ENCODE measurements at regions not wholly inside any gene's neighbourhood (a gene's known extent, or its start where the extent isn't known, plus 50 kb on each side); places are given as distances from the start of the nearest gene placed in this dataset.

DNA sequence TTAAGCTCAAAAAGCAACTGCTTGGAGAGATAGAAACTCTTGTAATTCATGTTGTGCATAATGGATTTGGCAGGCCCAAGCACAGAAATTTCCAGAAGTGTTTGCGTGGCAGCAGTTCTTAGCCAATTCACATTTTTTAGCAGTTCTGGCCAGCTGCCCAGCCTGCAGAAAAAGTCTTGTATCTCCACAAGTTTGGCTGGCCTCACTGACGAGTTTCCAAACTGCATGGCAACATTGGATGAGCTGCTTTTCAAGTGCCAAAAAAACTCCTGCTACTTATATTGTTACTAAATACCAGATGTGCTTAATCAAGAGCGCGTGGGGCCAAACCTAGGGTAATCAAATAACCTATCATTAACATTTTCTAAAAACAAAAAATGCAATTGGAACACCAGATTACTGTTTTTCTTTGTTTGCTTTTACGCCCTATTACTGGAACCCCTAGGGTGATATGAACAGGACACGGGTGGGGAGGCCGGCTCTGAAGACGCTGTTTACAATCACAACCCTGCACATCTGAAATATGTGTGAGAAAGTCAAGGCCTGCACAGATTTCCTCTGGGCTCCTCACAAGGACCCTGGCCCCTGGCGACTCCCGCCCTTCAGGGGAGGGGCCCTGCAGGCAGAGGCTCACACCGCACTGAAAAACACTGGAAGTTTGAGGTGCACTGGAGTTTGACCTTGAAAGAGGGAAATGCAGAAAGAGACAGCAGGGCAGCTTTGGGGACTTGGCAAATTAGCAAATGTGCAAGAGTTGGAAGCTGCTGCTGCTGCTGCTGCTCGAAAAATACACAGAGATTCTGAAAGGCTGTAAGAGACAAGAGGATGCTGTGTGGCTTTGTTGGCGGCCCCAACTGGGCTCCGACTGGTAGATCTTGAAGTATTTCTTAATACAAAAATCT is 55.2 kb upstream of the TARBP1 start:
- H3K9me3 ChIP-seq: no peaks in the 10 kb centered on the region
- H3K4me1 ChIP-seq: peaks cover 0 to 65% (median 5%) of the 10 kb centered on the region in 4 donors
- no peak overlapping the region for H3K4me3 ChIP-seq
- peak overlapping the region; percentile 60 to 93 (median 84) for H3K27ac ChIP-seq
- H3K36me3 ChIP-seq: no peaks in the 10 kb centered on the region
- TF ChIP-seq POLR2A (IDR thresholded peaks at IDR 0.05): no peak
- TF ChIP-seq, protein P1, sequence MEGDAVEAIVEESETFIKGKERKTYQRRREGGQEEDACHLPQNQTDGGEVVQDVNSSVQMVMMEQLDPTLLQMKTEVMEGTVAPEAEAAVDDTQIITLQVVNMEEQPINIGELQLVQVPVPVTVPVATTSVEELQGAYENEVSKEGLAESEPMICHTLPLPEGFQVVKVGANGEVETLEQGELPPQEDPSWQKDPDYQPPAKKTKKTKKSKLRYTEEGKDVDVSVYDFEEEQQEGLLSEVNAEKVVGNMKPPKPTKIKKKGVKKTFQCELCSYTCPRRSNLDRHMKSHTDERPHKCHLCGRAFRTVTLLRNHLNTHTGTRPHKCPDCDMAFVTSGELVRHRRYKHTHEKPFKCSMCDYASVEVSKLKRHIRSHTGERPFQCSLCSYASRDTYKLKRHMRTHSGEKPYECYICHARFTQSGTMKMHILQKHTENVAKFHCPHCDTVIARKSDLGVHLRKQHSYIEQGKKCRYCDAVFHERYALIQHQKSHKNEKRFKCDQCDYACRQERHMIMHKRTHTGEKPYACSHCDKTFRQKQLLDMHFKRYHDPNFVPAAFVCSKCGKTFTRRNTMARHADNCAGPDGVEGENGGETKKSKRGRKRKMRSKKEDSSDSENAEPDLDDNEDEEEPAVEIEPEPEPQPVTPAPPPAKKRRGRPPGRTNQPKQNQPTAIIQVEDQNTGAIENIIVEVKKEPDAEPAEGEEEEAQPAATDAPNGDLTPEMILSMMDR (IDR thresholded peaks at IDR 0.05): no peak
- no peaks in the 10 kb centered on the region for H3K27me3 ChIP-seq
- DNase-seq: peak; percentile 56 to 89 (median 63)

DNA sequence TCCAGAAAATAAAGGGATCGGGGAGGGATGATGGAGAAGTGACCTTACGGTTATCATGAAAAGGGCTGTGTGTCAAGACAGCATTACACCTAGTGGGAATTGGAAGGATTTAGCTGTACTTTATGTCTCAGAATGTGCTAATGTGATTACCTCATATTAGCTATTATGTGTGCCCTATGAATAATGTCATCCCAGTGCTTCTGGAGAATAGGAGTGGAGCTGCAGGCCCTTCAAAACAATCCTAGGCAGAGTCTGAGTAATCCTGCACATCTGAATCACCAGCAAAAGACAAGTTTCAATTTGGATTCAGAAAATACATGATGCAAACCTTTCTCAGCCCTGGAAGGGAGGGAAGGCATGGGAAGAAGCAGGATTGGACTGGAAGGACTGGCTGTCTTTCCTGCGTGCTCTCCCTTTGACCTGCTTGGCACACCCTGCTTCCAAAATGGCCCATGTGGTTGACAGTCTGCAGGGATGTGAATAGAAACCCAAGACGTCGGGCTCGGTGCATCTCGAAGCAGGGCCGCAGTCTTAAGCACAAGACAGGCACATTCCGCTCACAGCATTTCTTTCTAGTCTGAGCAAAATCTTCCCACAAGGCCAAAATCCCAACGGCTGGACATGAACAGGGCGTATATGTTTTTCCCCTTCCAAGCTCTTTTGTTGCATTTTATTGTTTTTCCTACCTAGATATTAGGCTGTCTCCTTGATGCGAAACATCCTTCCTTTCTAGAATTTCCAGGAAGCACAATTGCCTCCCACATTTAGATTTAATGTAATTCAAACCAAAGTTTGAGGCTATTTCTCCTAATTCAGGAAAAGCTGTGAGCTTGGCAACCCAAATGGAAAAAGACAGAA is 54.3 kb upstream of the TARBP1 start:
- Histone ChIP-seq H3K4me3 (no peak overlapping the region), H3K27me3 (no peaks in the 10 kb centered on the region), H3K4me1 (peaks cover 0 to 64% (median under 1%) of the 10 kb centered on the region in 4 donors), H3K36me3 (no peaks in the 10 kb centered on the region), H3K27ac (peak overlapping the region; percentile 44 to 93 (median 80)), H3K9me3 (no peaks in the 10 kb centered on the region)
- TF ChIP-seq POLR2A (IDR thresholded peaks at IDR 0.05): no peak
- TF ChIP-seq, protein P1 (IDR thresholded peaks at IDR 0.05): no peak
- DNase-seq: peak in 1 of 3 donors; percentile 50

DNA sequence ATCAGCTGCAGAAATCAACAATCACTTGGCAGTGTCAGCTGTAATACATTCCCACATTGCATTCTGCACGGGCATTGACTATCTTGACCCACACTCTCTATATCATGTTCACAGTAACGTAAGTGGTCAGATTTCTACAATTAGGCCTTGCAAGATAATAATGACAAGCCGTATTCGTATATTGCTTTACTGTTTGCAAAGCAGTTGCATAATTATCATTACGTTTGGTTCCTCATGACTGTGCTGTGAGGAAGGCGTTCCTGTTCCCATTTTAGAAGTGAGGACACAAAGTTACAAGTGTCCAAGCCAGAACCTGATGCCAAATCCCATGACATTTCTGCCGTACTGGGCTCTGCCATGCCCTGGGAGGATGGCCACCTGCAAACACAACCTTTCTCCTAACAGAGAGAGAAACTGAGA is 53.5 kb upstream of the TARBP1 start:
- peak in 1 of 3 donors; percentile 48 for DNase-seq
- Histone ChIP-seq H3K9me3 (no peaks in the 10 kb centered on the region), H3K4me1 (peaks cover 0 to 61% (median 0%) of the 10 kb centered on the region in 4 donors), H3K4me3 (no peak overlapping the region), H3K27ac (peak overlapping the region; percentile 44 to 93 (median 80)), H3K36me3 (no peaks in the 10 kb centered on the region), H3K27me3 (no peaks in the 10 kb centered on the region)
- TF ChIP-seq, protein P1 (IDR thresholded peaks at IDR 0.05): no peak
- no peak for TF ChIP-seq POLR2A (IDR thresholded peaks at IDR 0.05)

DNA sequence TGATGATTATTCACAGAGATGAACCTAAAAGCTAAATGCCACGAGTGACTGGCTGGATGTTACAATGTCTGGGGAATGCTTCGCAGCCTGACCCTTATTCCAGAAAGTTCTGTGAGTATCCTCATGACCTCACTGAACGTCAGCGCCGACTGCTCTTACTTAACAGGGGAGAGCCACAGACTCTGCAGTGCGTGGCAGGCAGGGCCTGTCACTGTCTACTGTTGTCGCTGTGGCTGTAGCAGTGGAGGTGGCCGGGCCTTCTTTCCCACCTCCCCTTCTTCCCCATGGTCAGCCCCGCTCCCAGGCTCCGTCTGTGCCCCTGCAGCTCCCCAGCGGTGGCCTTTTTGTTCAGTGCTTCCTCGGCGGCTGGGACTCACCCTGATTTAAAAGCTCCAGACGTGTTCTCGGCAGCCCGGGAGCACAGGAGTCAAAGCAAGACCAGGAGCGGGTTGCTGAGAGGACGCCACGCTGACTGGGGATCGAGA is 52.2 kb upstream of the TARBP1 start:
- Histone ChIP-seq H3K4me1 (peaks cover 0 to 48% (median 0%) of the 10 kb centered on the region in 4 donors), H3K4me3 (no peak overlapping the region), H3K36me3 (no peaks in the 10 kb centered on the region), H3K27ac (peak overlapping the region; percentile 43 to 93 (median 82)), H3K9me3 (no peaks in the 10 kb centered on the region), H3K27me3 (no peaks in the 10 kb centered on the region)
- TF ChIP-seq, protein P1 (IDR thresholded peaks at IDR 0.05): no peak
- DNase-seq: peak in 1 of 3 donors; percentile 61

DNA sequence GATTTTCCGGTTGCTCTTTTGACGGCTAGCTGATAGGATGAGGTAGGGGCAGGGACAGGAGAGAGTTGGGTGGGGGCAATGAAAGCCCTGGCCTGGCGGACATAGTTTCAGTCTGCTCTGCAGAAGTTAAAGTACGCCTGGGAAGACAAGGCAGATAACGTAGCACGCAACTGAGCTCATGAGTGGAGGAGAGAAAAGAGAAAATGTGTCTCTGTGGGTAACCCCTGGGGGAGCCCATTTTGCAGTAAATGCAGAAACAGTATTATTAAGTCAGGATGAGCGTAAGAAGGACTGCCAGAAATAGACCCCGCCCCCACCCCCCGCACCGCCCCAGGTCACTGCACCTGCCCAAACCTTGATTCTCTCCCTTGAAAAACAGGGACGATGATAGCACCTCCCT is 51.7 kb upstream of the TARBP1 start:
- no peak overlapping the region for H3K4me3 ChIP-seq
- H3K4me1 ChIP-seq: peaks cover 0 to 46% (median 0%) of the 10 kb centered on the region in 4 donors
- no peaks in the 10 kb centered on the region for H3K36me3 ChIP-seq
- no peak for TF ChIP-seq POLR2A (IDR thresholded peaks at IDR 0.05)
- TF ChIP-seq, protein P1 (IDR thresholded peaks at IDR 0.05): no peak
- no peak for DNase-seq
- peak overlapping the region; percentile 18 to 93 (median 82) for H3K27ac ChIP-seq
- H3K9me3 ChIP-seq: no peaks in the 10 kb centered on the region
- H3K27me3 ChIP-seq: no peaks in the 10 kb centered on the region
